WERI-Rb-1 (cell line): ENCODE measurements at regions not wholly inside any gene's neighbourhood (a gene's known extent, or its start where the extent isn't known, plus 50 kb on each side); places are given as distances from the start of the nearest gene placed in this dataset.

ENCODE experiments used
- DNase-seq: peaks from one replicate; pipeline ENCODE4 v3.0.0-alpha.2; 2020
- H3K27ac ChIP-seq: fragments of 250-450 bp; sonication (Bioruptor Pico); 2 replicates; pipeline ENCODE4 v1.5.1; 2020; ENCODE audit warnings: mild to moderate bottlenecking, moderate library complexity
- H3K27me3 ChIP-seq: fragments of 250-450 bp; sonication (Bioruptor Pico); 2 replicates; pipeline ENCODE4 v1.5.1; 2021; ENCODE audit warnings: mild to moderate bottlenecking, low read depth, moderate library complexity; ENCODE audit not compliant: insufficient read depth, severe bottlenecking
- H3K36me3 ChIP-seq: fragments of 250-450 bp; sonication (Bioruptor Pico); 2 replicates; pipeline ENCODE4 v1.5.1; 2020; ENCODE audit warnings: mild to moderate bottlenecking, moderate library complexity
- H3K4me3 ChIP-seq: 2 replicates; pipeline ENCODE4 v1.5.1; 2011; ENCODE audit warnings: low read depth, mild to moderate bottlenecking, control low read depth, low read length
- H3K9me3 ChIP-seq: fragments of 250-450 bp; sonication (Bioruptor Pico); 2 replicates; pipeline ENCODE4 v1.5.1; 2021; ENCODE audit warnings: mild to moderate bottlenecking, moderate library complexity; ENCODE audit not compliant: severe bottlenecking
- TF ChIP-seq, protein P1 (sequence below): IDR thresholded peaks from 2 replicates; pipeline ENCODE4 v1.5.1; 2011; ENCODE audit warnings: low read depth, mild to moderate bottlenecking, control low read depth, inconsistent platforms, low read length

- DNase-seq, result no peak
- Histone ChIP-seq H3K27me3 (no peaks in the 10 kb centered on the region), H3K36me3 (no peaks in the 10 kb centered on the region), H3K27ac (no peak overlapping the region), H3K4me3 (no peak overlapping the region), H3K9me3 (no peaks in the 10 kb centered on the region)
- TF ChIP-seq, protein P1, sequence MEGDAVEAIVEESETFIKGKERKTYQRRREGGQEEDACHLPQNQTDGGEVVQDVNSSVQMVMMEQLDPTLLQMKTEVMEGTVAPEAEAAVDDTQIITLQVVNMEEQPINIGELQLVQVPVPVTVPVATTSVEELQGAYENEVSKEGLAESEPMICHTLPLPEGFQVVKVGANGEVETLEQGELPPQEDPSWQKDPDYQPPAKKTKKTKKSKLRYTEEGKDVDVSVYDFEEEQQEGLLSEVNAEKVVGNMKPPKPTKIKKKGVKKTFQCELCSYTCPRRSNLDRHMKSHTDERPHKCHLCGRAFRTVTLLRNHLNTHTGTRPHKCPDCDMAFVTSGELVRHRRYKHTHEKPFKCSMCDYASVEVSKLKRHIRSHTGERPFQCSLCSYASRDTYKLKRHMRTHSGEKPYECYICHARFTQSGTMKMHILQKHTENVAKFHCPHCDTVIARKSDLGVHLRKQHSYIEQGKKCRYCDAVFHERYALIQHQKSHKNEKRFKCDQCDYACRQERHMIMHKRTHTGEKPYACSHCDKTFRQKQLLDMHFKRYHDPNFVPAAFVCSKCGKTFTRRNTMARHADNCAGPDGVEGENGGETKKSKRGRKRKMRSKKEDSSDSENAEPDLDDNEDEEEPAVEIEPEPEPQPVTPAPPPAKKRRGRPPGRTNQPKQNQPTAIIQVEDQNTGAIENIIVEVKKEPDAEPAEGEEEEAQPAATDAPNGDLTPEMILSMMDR, result no peak
Observed at GRCh38 chr22:49168219-49168813, 659.4 kb downstream of the BRD1 start.

DNA sequence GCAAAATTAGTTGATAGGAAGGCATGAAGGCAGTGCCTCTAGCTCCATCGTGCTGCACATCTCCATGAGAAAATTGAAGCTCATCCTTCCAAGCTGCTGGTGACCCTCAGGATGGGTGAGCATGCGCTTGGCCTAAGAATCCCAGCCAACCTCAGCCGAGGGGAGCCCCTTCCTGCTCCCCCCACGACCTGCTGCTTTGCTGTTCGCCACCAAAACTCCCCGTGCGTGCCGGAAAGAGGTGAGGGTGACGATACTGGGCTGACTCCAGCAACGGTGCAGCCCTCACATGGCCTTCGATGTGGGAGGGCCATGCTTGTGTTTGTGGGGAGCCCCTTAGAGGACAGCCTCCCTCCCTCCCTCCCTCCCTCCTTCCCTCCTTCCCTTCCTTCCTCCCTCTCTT lies 660.9 kb downstream of the BRD1 start:
- Histone ChIP-seq H3K4me3 (no peak overlapping the region), H3K27me3 (no peaks in the 10 kb centered on the region), H3K27ac (no peak overlapping the region), H3K9me3 (no peaks in the 10 kb centered on the region), H3K36me3 (no peaks in the 10 kb centered on the region)
- no peak for DNase-seq
- TF ChIP-seq, protein P1, result no peak

DNA sequence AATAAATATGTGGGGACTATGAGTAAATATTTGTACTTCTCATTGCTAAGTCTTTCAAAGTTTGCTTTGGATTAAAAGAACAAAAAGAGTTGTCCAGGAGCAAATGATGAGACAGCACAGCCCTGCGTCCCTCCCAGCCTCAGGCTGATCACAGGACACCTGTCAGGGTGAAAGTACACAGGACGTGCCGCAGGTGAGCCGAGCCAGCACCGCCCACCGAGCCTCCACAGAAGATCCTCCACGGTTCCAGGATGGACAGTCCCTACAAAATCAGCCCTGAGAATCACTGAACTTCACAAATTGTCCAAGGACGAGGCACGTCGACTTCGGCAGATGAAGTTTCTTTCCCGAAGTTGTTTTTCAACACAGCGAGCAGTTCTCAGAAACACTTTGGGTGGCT lies 661.5 kb downstream of the BRD1 start:
- H3K36me3 ChIP-seq, result no peaks in the 10 kb centered on the region
- no peaks in the 10 kb centered on the region for H3K27me3 ChIP-seq
- no peaks in the 10 kb centered on the region for H3K9me3 ChIP-seq
- DNase-seq, result no peak
- H3K27ac ChIP-seq, result no peak overlapping the region
- H3K4me3 ChIP-seq, result no peak overlapping the region
- TF ChIP-seq, protein P1, result no peak

DNA sequence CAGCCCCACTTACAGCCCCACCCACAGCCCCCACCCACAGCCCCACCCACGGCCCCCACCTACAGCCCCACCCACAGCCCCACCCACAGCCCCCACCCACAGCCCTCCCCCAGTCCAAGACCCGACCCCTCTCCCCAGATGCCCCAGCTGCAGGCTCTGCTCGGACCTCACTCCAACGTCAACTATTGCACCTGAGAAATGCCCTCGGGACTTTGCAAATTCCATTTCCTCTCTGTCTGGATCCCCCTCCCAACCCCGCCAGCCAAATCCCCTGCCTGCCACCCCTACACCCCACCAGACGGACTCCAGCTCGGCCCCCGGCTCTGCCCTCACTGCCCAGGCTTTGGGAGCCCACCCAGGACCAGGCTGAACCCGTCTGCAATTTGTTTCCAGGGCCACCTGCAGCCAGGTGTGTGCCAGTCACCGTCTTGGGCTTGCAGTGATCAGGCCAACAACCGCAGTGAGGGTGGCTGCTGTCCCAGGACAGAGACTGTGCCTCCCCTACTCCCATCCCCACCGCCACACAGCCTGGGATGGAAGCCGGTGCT lies 662.8 kb downstream of the BRD1 start:
- Histone ChIP-seq H3K9me3 (no peaks in the 10 kb centered on the region), H3K27ac (no peak overlapping the region), H3K4me3 (no peak overlapping the region), H3K36me3 (no peaks in the 10 kb centered on the region), H3K27me3 (no peaks in the 10 kb centered on the region)
- no peak for DNase-seq
- TF ChIP-seq, protein P1, result no peak

DNA sequence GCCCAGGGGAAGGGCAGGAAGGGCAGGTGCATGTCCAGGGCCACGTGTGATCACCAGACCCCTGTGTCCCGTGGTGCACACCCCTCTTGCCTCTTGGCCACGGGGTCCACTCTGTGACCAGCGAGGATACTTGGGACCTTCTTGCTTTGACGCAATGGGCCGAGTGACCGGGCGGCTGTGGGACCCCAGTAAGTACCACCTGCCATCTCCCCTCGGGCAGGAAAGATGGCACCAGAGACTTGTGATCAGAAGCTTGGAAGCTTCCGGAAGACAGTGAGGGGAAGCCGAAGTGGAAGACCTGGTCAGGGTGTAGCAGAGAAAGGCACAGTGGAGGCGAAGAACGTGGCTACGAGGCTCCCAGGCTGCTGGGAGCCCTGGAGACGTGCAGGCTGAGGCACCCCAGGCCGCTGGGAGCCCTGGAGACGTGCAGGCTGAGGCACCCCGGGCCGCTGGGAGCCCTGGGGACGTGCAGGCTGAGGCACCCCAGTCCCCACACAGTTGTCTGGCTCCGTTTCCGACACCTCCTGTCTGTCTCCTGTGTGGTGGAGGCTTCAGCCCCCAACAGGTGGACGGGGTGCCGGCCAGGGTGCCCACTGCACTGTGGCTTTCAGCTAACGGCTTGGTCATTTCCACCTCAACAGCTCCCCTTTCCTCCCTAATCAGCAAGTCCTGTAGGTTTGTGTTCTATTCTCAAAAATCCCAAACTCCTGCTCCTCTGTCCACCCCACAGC lies 663.5 kb downstream of the BRD1 start:
- no peaks in the 10 kb centered on the region for H3K27me3 ChIP-seq
- no peak overlapping the region for H3K4me3 ChIP-seq
- H3K27ac ChIP-seq, result no peak overlapping the region
- TF ChIP-seq, protein P1, result no peak
- no peak for DNase-seq
- H3K36me3 ChIP-seq, result no peaks in the 10 kb centered on the region
- H3K9me3 ChIP-seq, result no peaks in the 10 kb centered on the region
